OCI-LY7 (cell line): ENCODE measurements at regions not wholly inside any gene's neighbourhood (a gene's known extent, or its start where the extent isn't known, plus 50 kb on each side); places are given as distances from the start of the nearest gene placed in this dataset.

Experiments
- EZH2phosphoT487 ChIP-seq: fragments of 200-600 bp; sonication (generic); IDR thresholded peaks from 2 replicates; pipeline ENCODE4 v1.6.1; 2018; ENCODE audit warnings: low read depth, borderline replicate concordance, mild to moderate bottlenecking, mixed run types, antibody characterized with exemption, low read length, moderate library complexity, mixed read lengths
- TF ChIP-seq, protein P1 (sequence below): fragments of 200-600 bp; sonication (generic); conservative IDR thresholded peaks from 2 replicates; pipeline ENCODE4 v1.5.1; 2014; ENCODE audit warnings: mild to moderate bottlenecking, antibody characterized with exemption, low read length, moderate library complexity, mixed read lengths

DNA sequence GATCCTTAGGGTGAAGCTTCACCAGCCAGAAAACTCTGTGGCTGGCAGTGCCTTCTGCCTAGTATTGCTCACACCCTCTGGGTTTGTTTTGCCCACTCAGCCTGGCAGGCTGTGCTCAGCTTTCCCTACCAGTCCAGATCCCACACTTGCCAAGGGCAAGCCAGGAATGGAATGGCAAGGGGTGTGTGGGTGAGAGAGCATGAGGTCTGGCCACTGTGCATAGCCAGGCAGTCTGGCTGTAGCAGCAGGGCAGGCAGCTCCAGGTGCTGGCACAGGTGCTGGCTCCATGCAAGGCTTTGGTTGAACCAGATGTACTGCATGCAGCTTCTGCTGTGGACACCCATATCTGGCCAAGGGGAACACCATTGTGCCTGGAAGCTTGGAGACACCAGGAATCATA lies 1720.3 kb downstream of the HACE1 start:
- TF ChIP-seq, protein P1, sequence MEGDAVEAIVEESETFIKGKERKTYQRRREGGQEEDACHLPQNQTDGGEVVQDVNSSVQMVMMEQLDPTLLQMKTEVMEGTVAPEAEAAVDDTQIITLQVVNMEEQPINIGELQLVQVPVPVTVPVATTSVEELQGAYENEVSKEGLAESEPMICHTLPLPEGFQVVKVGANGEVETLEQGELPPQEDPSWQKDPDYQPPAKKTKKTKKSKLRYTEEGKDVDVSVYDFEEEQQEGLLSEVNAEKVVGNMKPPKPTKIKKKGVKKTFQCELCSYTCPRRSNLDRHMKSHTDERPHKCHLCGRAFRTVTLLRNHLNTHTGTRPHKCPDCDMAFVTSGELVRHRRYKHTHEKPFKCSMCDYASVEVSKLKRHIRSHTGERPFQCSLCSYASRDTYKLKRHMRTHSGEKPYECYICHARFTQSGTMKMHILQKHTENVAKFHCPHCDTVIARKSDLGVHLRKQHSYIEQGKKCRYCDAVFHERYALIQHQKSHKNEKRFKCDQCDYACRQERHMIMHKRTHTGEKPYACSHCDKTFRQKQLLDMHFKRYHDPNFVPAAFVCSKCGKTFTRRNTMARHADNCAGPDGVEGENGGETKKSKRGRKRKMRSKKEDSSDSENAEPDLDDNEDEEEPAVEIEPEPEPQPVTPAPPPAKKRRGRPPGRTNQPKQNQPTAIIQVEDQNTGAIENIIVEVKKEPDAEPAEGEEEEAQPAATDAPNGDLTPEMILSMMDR, result no peak
- TF ChIP-seq EZH2phosphoT487, result no peak
